PFSK-1 (cell line): ENCODE measurements at regions not wholly inside any gene's neighbourhood (a gene's known extent, or its start where the extent isn't known, plus 50 kb on each side); places are given as distances from the start of the nearest gene placed in this dataset.

Experiments used
- FOXP2 ChIP-seq: optimal IDR thresholded peaks from 2 replicates; pipeline ENCODE3; 2011; ENCODE audit warnings: borderline replicate concordance, control low read depth, inconsistent platforms; ENCODE audit not compliant: insufficient read depth; ENCODE audit errors: extremely low read length, extremely low read depth
- POLR2AphosphoS5 ChIP-seq: IDR thresholded peaks from 2 replicates; pipeline ENCODE4 v1.6.1; 2012; ENCODE audit warnings: low read depth, mild to moderate bottlenecking, control low read depth, low read length, moderate library complexity
- SIN3A ChIP-seq: IDR thresholded peaks from 2 replicates; pipeline ENCODE4 v1.6.1; 2012; ENCODE audit warnings: mild to moderate bottlenecking, low read length, moderate library complexity, borderline replicate concordance; ENCODE audit not compliant: insufficient read depth
- TAF1 ChIP-seq: IDR thresholded peaks from 2 replicates; pipeline ENCODE4 v1.6.1; 2012; ENCODE audit warnings: low read length, control low read depth, borderline replicate concordance; ENCODE audit not compliant: insufficient read depth
- TF ChIP-seq, protein P1 (sequence below), 2 experiments: IDR thresholded peaks; 2 replicates each; pipeline versions ENCODE4 v1.6.1 to v1.8.0; 2011 to 2012; ENCODE audit warnings: low read depth in 2 of 2, low read length in 2 of 2, control low read depth in 1 of 2, inconsistent platforms in 1 of 2, mild to moderate bottlenecking in 1 of 2, moderate library complexity in 1 of 2; ENCODE audit not compliant: insufficient read depth in 1 of 2

DNA sequence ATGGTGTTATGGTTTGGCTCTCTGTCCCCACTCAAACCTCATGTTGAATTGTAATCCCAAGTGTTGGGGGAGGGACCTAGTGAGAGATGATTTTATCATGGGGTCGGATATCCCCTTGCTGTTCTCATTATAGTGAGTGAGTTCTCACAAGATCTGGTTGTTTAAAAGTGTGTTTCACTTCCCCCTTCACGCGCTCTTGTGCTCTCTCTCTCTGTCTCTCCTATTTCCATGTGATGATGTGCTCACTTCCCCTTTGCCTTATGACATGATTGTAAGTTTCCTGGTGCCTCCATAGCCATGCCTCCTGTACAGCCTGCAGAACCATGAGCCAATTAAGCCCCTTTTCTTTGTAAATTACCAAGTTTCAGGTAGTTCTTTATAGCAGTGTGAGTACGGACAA, 765.1 kb downstream of the KCNA4 start:
- TF ChIP-seq TAF1 (no peak), FOXP2 (no peak)

DNA sequence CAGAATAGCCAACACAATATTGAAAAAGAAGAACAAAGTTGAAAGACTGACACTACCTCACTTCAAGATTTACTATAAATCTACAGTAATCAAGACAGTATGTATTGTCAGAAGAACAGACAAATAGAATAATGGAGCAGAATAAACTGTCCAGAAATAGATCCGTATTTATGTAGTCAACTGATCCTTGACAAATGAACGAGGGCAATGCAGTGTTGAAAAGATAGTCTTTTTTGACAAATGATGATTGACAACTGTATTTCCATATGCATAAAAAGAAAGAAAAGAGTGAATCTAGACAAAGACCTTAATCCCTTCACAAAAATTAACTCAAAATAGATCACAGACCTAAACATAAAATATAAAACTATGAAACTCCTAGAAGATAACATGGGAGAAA, 767.1 kb downstream of the KCNA4 start:
- TF ChIP-seq TAF1 (no peak), FOXP2 (no peak), POLR2AphosphoS5 (no peak), SIN3A (no peak)
- TF ChIP-seq, protein P1, sequence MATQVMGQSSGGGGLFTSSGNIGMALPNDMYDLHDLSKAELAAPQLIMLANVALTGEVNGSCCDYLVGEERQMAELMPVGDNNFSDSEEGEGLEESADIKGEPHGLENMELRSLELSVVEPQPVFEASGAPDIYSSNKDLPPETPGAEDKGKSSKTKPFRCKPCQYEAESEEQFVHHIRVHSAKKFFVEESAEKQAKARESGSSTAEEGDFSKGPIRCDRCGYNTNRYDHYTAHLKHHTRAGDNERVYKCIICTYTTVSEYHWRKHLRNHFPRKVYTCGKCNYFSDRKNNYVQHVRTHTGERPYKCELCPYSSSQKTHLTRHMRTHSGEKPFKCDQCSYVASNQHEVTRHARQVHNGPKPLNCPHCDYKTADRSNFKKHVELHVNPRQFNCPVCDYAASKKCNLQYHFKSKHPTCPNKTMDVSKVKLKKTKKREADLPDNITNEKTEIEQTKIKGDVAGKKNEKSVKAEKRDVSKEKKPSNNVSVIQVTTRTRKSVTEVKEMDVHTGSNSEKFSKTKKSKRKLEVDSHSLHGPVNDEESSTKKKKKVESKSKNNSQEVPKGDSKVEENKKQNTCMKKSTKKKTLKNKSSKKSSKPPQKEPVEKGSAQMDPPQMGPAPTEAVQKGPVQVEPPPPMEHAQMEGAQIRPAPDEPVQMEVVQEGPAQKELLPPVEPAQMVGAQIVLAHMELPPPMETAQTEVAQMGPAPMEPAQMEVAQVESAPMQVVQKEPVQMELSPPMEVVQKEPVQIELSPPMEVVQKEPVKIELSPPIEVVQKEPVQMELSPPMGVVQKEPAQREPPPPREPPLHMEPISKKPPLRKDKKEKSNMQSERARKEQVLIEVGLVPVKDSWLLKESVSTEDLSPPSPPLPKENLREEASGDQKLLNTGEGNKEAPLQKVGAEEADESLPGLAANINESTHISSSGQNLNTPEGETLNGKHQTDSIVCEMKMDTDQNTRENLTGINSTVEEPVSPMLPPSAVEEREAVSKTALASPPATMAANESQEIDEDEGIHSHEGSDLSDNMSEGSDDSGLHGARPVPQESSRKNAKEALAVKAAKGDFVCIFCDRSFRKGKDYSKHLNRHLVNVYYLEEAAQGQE (IDR thresholded peaks at IDR 0.05; ENCODE audit: insufficient read depth in 1 of 2, low read depth in 2 of 2, low read length in 2 of 2): no peak

DNA sequence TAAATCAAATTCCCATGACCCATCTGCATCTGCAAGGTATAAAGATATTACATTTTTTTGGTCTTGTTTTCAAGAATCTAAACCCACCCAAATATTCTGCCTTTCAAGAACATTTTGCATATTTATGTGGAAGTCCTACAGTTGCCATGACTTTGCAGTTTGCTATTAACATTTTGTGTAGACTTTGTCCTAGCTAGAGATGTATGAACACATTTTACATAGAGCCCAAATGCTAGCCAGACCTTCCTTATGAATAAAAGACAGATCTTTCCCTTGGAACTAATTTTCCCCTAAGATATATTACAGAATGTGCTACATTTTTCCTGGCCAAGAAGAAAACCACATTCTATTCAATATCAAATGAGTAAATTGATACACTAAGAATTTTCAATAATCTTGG, 772.5 kb downstream of the KCNA4 start:
- TF ChIP-seq, protein P1 (IDR thresholded peaks at IDR 0.05; ENCODE audit: insufficient read depth in 1 of 2, low read depth in 2 of 2, low read length in 2 of 2): no peak
- TF ChIP-seq FOXP2 (no peak), TAF1 (no peak), POLR2AphosphoS5 (no peak), SIN3A (no peak)

DNA sequence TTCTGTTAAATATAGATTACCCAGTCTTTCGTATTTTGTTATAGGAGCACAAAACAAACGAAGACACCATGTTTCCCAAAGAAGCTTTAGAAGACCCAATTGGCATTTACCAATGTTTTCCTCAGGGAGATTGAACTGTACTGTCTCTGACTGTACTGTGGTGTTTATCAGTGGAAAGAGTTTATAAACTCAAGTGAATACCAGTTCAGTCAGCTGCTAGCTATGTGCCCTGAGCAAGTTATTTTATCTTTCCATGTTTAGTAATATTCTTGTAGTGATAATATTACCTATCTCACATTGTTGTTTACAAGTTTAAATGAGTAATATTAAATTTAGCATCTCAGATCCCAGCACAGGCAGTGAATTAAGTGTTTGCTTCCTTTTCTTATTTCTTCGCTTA, 773.2 kb downstream of the KCNA4 start:
- TF ChIP-seq SIN3A (no peak), FOXP2 (no peak), TAF1 (no peak), POLR2AphosphoS5 (no peak)
- TF ChIP-seq, protein P1 (IDR thresholded peaks at IDR 0.05; ENCODE audit: insufficient read depth in 1 of 2, low read depth in 2 of 2, low read length in 2 of 2): no peak

DNA sequence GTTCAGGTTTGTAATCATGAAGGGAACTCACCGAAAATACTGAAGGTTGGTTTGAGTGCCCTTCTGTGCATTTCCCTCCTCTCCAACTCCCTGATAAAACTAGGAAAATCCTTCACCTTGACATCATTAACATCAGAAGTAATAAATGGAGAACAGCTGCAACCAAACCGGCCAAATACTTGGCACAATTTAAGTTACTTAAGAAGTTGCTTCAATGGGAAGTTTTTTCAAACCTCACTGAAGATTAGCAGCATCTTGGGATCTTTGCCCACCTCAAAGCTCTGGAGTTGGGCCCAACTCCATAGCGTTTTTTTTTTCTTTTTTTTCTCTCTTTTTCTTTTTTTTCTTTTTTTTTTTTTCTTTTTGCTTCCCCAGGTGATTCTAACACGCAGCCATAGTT, 784.8 kb downstream of the KCNA4 start:
- TF ChIP-seq, protein P1 (IDR thresholded peaks at IDR 0.05; ENCODE audit: insufficient read depth in 1 of 2, low read depth in 2 of 2, low read length in 2 of 2): no peak
- TF ChIP-seq FOXP2 (no peak), SIN3A (no peak), POLR2AphosphoS5 (no peak), TAF1 (no peak)
